ENCODE measurements at regions not wholly inside any gene's neighbourhood (a gene's known extent, or its start where the extent isn't known, plus 50 kb on each side); places are given as distances from the start of the nearest gene placed in this dataset.

DNA sequence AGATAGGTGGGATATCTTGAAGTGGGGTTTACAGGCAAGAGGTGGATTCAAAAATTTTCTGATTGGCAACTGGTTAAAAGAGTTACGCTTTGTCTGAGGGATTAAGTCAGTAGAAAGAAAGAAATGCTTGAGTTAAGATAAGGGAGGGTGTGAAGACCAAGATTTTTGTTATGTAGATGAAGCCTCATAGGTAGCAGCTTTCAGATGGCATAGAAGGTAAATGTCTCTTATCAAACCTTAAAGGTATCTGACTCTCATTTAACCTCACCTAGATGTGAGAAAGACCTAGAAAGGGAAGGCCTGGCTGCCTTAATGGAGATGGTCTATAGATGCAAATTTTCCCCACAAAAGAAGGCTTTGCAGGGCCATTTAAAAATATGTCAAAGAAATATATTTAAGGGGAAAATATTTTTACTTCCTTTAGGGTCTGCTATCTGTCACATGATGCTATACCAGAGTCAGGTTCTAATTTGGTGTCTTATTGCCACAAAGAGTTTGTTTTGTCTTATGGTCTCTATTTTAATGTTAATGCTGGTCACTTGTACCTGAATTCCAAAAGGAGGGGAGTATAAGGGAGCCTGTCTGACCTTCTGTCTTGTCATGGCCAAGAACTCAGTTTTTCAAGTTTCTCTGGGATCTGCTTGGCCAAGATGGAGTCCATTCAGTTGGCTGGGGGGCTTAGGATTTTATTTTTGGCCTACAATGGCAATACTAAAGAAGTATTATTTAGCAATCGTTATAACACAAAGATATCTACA, 699.1 kb upstream of the AMOT start (continued):
- no peak for TF ChIP-seq MIER1 (IDR thresholded peaks at IDR 0.05; ENCODE audit: low read depth)

DNA sequence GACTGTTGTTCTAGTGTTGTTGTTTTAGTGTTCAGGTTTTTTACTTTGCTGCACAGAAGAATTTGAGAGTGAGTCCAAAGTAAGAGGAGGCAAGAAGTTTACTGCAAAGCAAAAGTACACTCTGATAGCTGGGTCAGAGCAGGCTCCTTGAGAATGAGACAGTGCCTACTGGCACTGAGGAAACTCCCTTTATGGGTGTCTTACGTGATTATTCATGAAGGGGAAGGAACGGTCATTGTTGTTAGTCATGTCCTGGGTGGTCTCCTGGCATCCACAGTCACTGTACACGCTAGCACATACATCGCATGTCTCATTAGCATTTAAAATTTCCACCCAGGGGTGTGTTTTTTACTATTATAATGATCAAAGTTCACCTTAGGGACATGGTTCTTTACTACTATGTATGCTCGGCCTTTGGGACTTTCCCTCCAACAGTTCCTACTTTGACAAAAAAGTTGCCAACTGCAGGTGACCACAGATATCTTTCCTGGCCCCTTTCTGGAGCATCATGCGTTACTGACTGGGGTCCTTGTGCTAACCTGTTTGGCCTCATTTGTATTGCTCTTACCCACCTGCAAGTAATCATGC, 688.9 kb upstream of the AMOT start:
- no peak for DNase-seq (ENCODE audit: extremely low read depth in 1 of 4, low spot score in 3 of 4)
- Histone ChIP-seq H3K4me2 (ENCODE audit: insufficient read depth, low read length) (no peak overlapping the region), H3K9ac (ENCODE audit: insufficient read depth in 1 of 2, low read depth in 2 of 2, low read length in 2 of 2) (no peak overlapping the region), H3K4me3 (no peak overlapping the region), H3K4me1 (replicated peaks in 1 of 2; ENCODE audit: control insufficient read depth in 2 of 2, insufficient read depth in 2 of 2, low read length in 2 of 2) (no peaks in the 10 kb centered on the region), H3K79me2 (ENCODE audit: control insufficient read depth, insufficient read depth, low read length) (no peaks in the 10 kb centered on the region), H3K9me3 (replicated peaks; ENCODE audit: control insufficient read depth, insufficient read depth, low read depth, low read length) (no peaks in the 10 kb centered on the region), H3K27ac (ENCODE audit: extremely low read depth, low read depth, low read length) (no peak overlapping the region), H4K20me1 (replicated peaks; ENCODE audit: control insufficient read depth, insufficient read depth, low read length) (no peaks in the 10 kb centered on the region), H3K36me3 (ENCODE audit: control insufficient read depth, insufficient read depth, low read length) (no peaks in the 10 kb centered on the region), H3K9me1 (ENCODE audit: control insufficient read depth, insufficient read depth, low read length) (no peaks in the 10 kb centered on the region), H3K27me3 (ENCODE audit: control insufficient read depth in 2 of 2, insufficient read depth in 2 of 2, low read length in 2 of 2) (no peaks in the 10 kb centered on the region), H2AFZ (ENCODE audit: low read depth, low read length) (no peak overlapping the region)
- CTCF ChIA-PET (ENCODE audit: low intra/inter-chr PET ratio), result no interaction called here
- in situ Hi-C loops (cut with MboI), result no loop called here
- no peak for FAIRE-seq
- no peak for ATAC-seq
- intact Hi-C loops (cut with micrococcal nuclease), result no loop called here
- POLR2A ChIA-PET, result interaction anchor here (0.9 kb wide), 1 partner anchor 12 kb away, joined by 3 read pairs; no protein-coding TSS in a partner anchor
- 0% methylated on average over 6 of the region's 6 CpGs for WGBS (ENCODE audit: insufficient coverage, low coverage, missing lambda C conversion rate)
- no TSS peak for BruUV-seq (replicated peaks)
- TF ChIP-seq ZBED1 (IDR thresholded peaks at IDR 0.05) (no peak), GTF2A2 (tag; IDR thresholded peaks at IDR 0.05) (no peak), ZNF184 (CRISPR knock-in tag; IDR thresholded peaks at IDR 0.05) (no peak)
- TF ChIP-seq, protein P1, sequence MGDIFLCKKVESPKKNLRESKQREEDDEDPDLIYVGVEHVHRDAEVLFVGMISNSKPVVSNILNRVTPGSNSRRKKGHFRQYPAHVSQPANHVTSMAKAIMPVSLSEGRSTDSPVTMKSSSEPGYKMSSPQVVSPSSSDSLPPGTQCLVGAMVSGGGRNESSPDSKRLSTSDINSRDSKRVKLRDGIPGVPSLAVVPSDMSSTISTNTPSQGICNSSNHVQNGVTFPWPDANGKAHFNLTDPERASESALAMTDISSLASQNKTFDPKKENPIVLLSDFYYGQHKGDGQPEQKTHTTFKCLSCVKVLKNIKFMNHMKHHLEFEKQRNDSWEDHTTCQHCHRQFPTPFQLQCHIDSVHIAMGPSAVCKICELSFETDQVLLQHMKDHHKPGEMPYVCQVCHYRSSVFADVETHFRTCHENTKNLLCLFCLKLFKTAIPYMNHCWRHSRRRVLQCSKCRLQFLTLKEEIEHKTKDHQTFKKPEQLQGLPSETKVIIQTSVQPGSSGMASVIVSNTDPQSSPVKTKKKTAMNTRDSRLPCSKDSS (IDR thresholded peaks at IDR 0.05; ENCODE audit: low read depth, partially characterized antibody), result no peak
- TF ChIP-seq, protein P2, sequence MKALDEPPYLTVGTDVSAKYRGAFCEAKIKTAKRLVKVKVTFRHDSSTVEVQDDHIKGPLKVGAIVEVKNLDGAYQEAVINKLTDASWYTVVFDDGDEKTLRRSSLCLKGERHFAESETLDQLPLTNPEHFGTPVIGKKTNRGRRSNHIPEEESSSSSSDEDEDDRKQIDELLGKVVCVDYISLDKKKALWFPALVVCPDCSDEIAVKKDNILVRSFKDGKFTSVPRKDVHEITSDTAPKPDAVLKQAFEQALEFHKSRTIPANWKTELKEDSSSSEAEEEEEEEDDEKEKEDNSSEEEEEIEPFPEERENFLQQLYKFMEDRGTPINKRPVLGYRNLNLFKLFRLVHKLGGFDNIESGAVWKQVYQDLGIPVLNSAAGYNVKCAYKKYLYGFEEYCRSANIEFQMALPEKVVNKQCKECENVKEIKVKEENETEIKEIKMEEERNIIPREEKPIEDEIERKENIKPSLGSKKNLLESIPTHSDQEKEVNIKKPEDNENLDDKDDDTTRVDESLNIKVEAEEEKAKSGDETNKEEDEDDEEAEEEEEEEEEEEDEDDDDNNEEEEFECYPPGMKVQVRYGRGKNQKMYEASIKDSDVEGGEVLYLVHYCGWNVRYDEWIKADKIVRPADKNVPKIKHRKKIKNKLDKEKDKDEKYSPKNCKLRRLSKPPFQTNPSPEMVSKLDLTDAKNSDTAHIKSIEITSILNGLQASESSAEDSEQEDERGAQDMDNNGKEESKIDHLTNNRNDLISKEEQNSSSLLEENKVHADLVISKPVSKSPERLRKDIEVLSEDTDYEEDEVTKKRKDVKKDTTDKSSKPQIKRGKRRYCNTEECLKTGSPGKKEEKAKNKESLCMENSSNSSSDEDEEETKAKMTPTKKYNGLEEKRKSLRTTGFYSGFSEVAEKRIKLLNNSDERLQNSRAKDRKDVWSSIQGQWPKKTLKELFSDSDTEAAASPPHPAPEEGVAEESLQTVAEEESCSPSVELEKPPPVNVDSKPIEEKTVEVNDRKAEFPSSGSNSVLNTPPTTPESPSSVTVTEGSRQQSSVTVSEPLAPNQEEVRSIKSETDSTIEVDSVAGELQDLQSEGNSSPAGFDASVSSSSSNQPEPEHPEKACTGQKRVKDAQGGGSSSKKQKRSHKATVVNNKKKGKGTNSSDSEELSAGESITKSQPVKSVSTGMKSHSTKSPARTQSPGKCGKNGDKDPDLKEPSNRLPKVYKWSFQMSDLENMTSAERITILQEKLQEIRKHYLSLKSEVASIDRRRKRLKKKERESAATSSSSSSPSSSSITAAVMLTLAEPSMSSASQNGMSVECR (CRISPR knock-in tag; IDR thresholded peaks at IDR 0.05), result no peak

All from K562 (cell line).